T-helper 2 cell treated with Interferon-gamma antibody and Interleukin-4, amounts not matched to agents 5 μg/mL and 100 μg/mL, for 36 hours (primary cell): ENCODE measurements at regions not wholly inside any gene's neighbourhood (a gene's known extent, or its start where the extent isn't known, plus 50 kb on each side); places are given as distances from the start of the nearest gene placed in this dataset.

Source experiments
- DNase-seq: peaks from one replicate; pipeline ENCODE4 v3.0.0; 2021; ENCODE audit warnings: low spot score
- H3K27ac Mint-ChIP-seq: one replicate; pipeline ENCODE4 v1.8.0; 2021; ENCODE audit warnings: mild to moderate bottlenecking, mixed read lengths
- H3K27me3 Mint-ChIP-seq: one replicate; pipeline ENCODE4 v1.8.0; 2021; ENCODE audit warnings: low read depth, mixed read lengths
- H3K36me3 Mint-ChIP-seq: one replicate; pipeline ENCODE4 v1.8.0; 2021; ENCODE audit warnings: low read depth, mixed read lengths
- H3K4me1 Mint-ChIP-seq: one replicate; pipeline ENCODE4 v1.8.0; 2021; ENCODE audit warnings: low read depth, mixed read lengths
- H3K4me3 Mint-ChIP-seq: one replicate; pipeline ENCODE4 v1.8.0; 2022; ENCODE audit warnings: mild to moderate bottlenecking, moderate library complexity, mixed read lengths
- H3K9me3 Mint-ChIP-seq: one replicate; pipeline ENCODE4 v1.8.0; 2021; ENCODE audit warnings: mixed read lengths

GRCh38 chrX:147827070-147827469 lies 84.6 kb upstream of the FMR1 start:
- Mint-ChIP-seq H3K4me3 (no peak overlapping the region), H3K27ac (no peak overlapping the region), H3K9me3 (peaks cover 12% of the 10 kb centered on the region), H3K27me3 (no peaks in the 10 kb centered on the region), H3K4me1 (no peaks in the 10 kb centered on the region), H3K36me3 (no peaks in the 10 kb centered on the region)
- no peak for DNase-seq

GRCh38 chrX:147828719-147829118 lies 83.0 kb upstream of the FMR1 start:
- no peak for DNase-seq
- H3K27ac Mint-ChIP-seq = no peak overlapping the region
- no peaks in the 10 kb centered on the region for H3K36me3 Mint-ChIP-seq
- H3K9me3 Mint-ChIP-seq = peaks cover 12% of the 10 kb centered on the region
- no peak overlapping the region for H3K4me3 Mint-ChIP-seq
- H3K4me1 Mint-ChIP-seq = no peaks in the 10 kb centered on the region
- no peaks in the 10 kb centered on the region for H3K27me3 Mint-ChIP-seq

- Mint-ChIP-seq H3K9me3 (peaks cover 12% of the 10 kb centered on the region), H3K27me3 (no peaks in the 10 kb centered on the region), H3K4me3 (no peak overlapping the region), H3K36me3 (no peaks in the 10 kb centered on the region), H3K27ac (no peak overlapping the region), H3K4me1 (no peaks in the 10 kb centered on the region)
- no peak for DNase-seq
Measured at GRCh38 chrX:147832707-147833348, 78.9 kb upstream of the FMR1 start.

GRCh38 chrX:147838465-147839131 lies 73.1 kb upstream of the FMR1 start:
- H3K36me3 Mint-ChIP-seq = no peaks in the 10 kb centered on the region

GRCh38 chrX:147846676-147847075 lies 65.0 kb upstream of the FMR1 start:
- Mint-ChIP-seq H3K9me3 (no peaks in the 10 kb centered on the region), H3K4me3 (no peak overlapping the region), H3K4me1 (no peaks in the 10 kb centered on the region), H3K27ac (no peak overlapping the region), H3K27me3 (no peaks in the 10 kb centered on the region), H3K36me3 (no peaks in the 10 kb centered on the region)
- no peak for DNase-seq

More at GRCh38 chrX:147838465-147839131, 73.1 kb upstream of the FMR1 start:
- Mint-ChIP-seq H3K27ac (no peak overlapping the region), H3K9me3 (no peaks in the 10 kb centered on the region), H3K27me3 (no peaks in the 10 kb centered on the region), H3K4me3 (no peak overlapping the region), H3K4me1 (no peaks in the 10 kb centered on the region)
- DNase-seq = no peak

- no peaks in the 10 kb centered on the region for H3K36me3 Mint-ChIP-seq
- H3K4me3 Mint-ChIP-seq = no peak overlapping the region
- no peak for DNase-seq
- no peak overlapping the region for H3K27ac Mint-ChIP-seq
- H3K4me1 Mint-ChIP-seq = no peaks in the 10 kb centered on the region
- no peaks in the 10 kb centered on the region for H3K27me3 Mint-ChIP-seq
- no peaks in the 10 kb centered on the region for H3K9me3 Mint-ChIP-seq
Measured at GRCh38 chrX:147847999-147848398, 63.7 kb upstream of the FMR1 start.

- no peak for DNase-seq
- no peaks in the 10 kb centered on the region for H3K4me1 Mint-ChIP-seq
- H3K4me3 Mint-ChIP-seq = no peak overlapping the region
- H3K27ac Mint-ChIP-seq = no peak overlapping the region
- no peaks in the 10 kb centered on the region for H3K36me3 Mint-ChIP-seq
- no peaks in the 10 kb centered on the region for H3K27me3 Mint-ChIP-seq
- H3K9me3 Mint-ChIP-seq = no peaks in the 10 kb centered on the region
Measured at GRCh38 chrX:147848543-147849443, 62.9 kb upstream of the FMR1 start.

GRCh38 chrX:147850875-147851274 lies 60.8 kb upstream of the FMR1 start:
- no peak for DNase-seq

GRCh38 chrX:147853701-147854100 lies 58.0 kb upstream of the FMR1 start:
- H3K27me3 Mint-ChIP-seq = no peaks in the 10 kb centered on the region
- no peaks in the 10 kb centered on the region for H3K9me3 Mint-ChIP-seq
- no peak overlapping the region for H3K4me3 Mint-ChIP-seq
- no peaks in the 10 kb centered on the region for H3K4me1 Mint-ChIP-seq
- H3K36me3 Mint-ChIP-seq = no peaks in the 10 kb centered on the region
- H3K27ac Mint-ChIP-seq = no peak overlapping the region
- no peak for DNase-seq

More at GRCh38 chrX:147850875-147851274, 60.8 kb upstream of the FMR1 start:
- Mint-ChIP-seq H3K27ac (no peak overlapping the region), H3K27me3 (no peaks in the 10 kb centered on the region), H3K36me3 (no peaks in the 10 kb centered on the region), H3K4me3 (no peak overlapping the region), H3K9me3 (no peaks in the 10 kb centered on the region), H3K4me1 (no peaks in the 10 kb centered on the region)

GRCh38 chrX:147859666-147860065 lies 52.1 kb upstream of the FMR1 start:
- Mint-ChIP-seq H3K27ac (no peak overlapping the region), H3K4me1 (no peaks in the 10 kb centered on the region), H3K9me3 (no peaks in the 10 kb centered on the region), H3K27me3 (no peaks in the 10 kb centered on the region), H3K4me3 (no peak overlapping the region), H3K36me3 (no peaks in the 10 kb centered on the region)
- DNase-seq = no peak
